ENCODE measurements at regions not wholly inside any gene's neighbourhood (a gene's known extent, or its start where the extent isn't known, plus 50 kb on each side); places are given as distances from the start of the nearest gene placed in this dataset.

DNA sequence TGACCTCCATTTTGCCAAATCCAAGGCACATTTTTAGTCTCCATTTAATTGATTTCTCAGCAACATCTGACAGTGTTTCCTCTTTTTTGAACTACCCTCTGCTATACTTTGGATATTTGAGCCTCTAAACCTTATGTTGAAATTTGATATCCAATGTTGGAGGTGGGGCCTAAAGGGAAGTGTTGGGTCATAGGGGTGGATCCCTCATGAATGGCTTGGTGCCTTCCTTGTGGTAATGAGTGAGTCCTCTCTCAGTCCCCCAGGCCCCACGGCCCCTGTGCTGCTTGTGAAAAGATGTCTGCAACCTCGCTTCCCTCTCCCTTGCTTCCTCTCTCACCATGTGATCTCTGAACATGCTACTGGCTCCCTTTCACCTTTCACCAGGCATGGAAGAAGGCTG, 96.8 kb upstream of the DGKB start:
- no peaks in the 10 kb centered on the region for H3K4me1 ChIP-seq
- no peak overlapping the region for H3K27ac ChIP-seq
- no peaks in the 10 kb centered on the region for H3K9me3 ChIP-seq
- TF ChIP-seq, protein P1, sequence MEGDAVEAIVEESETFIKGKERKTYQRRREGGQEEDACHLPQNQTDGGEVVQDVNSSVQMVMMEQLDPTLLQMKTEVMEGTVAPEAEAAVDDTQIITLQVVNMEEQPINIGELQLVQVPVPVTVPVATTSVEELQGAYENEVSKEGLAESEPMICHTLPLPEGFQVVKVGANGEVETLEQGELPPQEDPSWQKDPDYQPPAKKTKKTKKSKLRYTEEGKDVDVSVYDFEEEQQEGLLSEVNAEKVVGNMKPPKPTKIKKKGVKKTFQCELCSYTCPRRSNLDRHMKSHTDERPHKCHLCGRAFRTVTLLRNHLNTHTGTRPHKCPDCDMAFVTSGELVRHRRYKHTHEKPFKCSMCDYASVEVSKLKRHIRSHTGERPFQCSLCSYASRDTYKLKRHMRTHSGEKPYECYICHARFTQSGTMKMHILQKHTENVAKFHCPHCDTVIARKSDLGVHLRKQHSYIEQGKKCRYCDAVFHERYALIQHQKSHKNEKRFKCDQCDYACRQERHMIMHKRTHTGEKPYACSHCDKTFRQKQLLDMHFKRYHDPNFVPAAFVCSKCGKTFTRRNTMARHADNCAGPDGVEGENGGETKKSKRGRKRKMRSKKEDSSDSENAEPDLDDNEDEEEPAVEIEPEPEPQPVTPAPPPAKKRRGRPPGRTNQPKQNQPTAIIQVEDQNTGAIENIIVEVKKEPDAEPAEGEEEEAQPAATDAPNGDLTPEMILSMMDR (IDR thresholded peaks at IDR 0.05), result no peak
- no peak for TF ChIP-seq POLR2A (IDR thresholded peaks at IDR 0.05)
- no peak for TF ChIP-seq POLR2AphosphoS5 (IDR thresholded peaks at IDR 0.05)
- TF ChIP-seq EP300 (IDR thresholded peaks at IDR 0.05), result no peak
- DNase-seq, result no peak
- intact Hi-C loops (cut with DNase I; ENCODE audit: low total_unique reads), result no loop called here
- no peak overlapping the region for H3K4me3 ChIP-seq
- no peaks in the 10 kb centered on the region for H3K27me3 ChIP-seq
- WGBS, 5 donors, result 69 to 83% (median 71%) methylated on average over 2 of the region's 2 CpGs
- H3K36me3 ChIP-seq, result no peaks in the 10 kb centered on the region

DNA sequence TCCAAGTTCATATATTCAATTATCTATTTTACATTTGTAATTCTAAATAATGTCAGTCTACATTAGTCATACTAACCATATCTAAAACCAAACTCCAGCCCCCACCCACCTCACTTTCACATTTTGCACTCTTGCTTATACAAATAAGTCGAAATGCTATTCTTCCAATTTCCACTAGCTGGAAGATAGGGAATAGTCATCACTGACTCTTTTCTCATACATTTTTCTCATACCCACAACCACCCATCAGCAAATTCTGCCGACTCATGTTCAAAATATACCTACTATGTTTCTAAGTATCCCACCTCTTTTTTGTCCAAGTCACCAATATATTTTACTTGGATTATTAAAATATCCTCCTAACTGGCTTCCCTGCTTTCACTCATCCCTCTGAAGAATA, 93.2 kb upstream of the DGKB start:
- H3K27me3 ChIP-seq, result no peaks in the 10 kb centered on the region
- H3K4me1 ChIP-seq, result no peaks in the 10 kb centered on the region
- no peak overlapping the region for H3K27ac ChIP-seq
- no peak for TF ChIP-seq POLR2A (IDR thresholded peaks at IDR 0.05)
- TF ChIP-seq, protein P1 (IDR thresholded peaks at IDR 0.05), result no peak
- no peak for TF ChIP-seq POLR2AphosphoS5 (IDR thresholded peaks at IDR 0.05)
- TF ChIP-seq EP300 (IDR thresholded peaks at IDR 0.05), result no peak
- intact Hi-C loops (cut with DNase I; ENCODE audit: low total_unique reads), result no loop called here
- H3K9me3 ChIP-seq, result no peaks in the 10 kb centered on the region
- WGBS, 5 donors, result 60 to 88% (median 80%) methylated on average over 2 of the region's 2 CpGs
- DNase-seq, result no peak
- H3K36me3 ChIP-seq, result no peaks in the 10 kb centered on the region
- no peak overlapping the region for H3K4me3 ChIP-seq

DNA sequence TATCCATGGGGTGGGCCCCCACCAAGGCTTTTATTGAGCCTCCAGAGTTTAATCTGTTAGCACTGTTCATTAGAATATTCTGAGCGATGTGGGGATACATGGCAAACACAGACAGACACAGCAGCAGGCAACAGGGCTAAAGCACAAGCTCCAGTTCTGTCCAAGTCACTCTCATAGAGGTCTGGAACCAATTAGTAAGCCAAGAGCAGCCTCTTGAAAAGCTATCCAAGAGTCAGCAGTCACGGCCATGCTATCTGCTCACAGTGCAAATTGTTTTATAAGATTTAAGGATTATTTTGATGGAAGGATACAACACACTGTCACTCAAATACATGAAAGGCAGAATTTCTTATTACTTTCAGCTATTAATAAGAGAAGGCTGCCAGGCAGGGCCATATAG, 86.4 kb upstream of the DGKB start:
- H3K27me3 ChIP-seq, result no peaks in the 10 kb centered on the region
- no peaks in the 10 kb centered on the region for H3K4me1 ChIP-seq
- H3K27ac ChIP-seq, result no peak overlapping the region
- intact Hi-C loops (cut with DNase I; ENCODE audit: low total_unique reads), result no loop called here
- H3K9me3 ChIP-seq, result no peaks in the 10 kb centered on the region
- WGBS, 5 donors, result 76 to 84% (median 78%) methylated on average over 2 of the region's 2 CpGs
- DNase-seq, result no peak
- no peak for TF ChIP-seq EP300 (IDR thresholded peaks at IDR 0.05)
- no peak for TF ChIP-seq POLR2A (IDR thresholded peaks at IDR 0.05)
- TF ChIP-seq, protein P1 (IDR thresholded peaks at IDR 0.05), result no peak
- no peak for TF ChIP-seq POLR2AphosphoS5 (IDR thresholded peaks at IDR 0.05)
- H3K4me3 ChIP-seq, result no peak overlapping the region
- H3K36me3 ChIP-seq, result no peaks in the 10 kb centered on the region

DNA sequence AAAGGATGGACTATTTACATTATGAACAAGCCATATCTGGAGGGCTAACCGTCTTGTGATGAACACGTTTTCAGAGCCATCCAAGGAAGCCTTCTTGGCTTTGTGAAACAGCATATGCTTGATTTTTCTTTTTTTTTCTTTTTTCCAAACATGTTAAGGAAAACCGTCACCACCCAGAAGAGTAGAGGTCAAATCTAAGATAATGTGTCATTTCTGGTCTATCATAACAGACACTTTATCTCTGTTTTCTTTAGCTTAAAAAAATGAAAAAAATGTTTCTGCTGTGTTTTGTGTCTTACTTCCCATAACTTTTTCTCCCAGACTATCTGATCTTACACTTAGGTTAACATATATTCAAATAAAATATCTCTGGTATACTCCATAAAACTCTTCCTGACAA, 76.1 kb upstream of the DGKB start:
- intact Hi-C loops (cut with DNase I; ENCODE audit: low total_unique reads), result no loop called here
- TF ChIP-seq POLR2A (IDR thresholded peaks at IDR 0.05) (no peak), POLR2AphosphoS5 (IDR thresholded peaks at IDR 0.05) (no peak), EP300 (IDR thresholded peaks at IDR 0.05) (no peak)
- TF ChIP-seq, protein P1 (IDR thresholded peaks at IDR 0.05), result no peak
- Histone ChIP-seq H3K36me3 (no peaks in the 10 kb centered on the region), H3K9me3 (peaks cover 0 to 8% (median 4%) of the 10 kb centered on the region in 4 donors), H3K4me3 (no peak overlapping the region), H3K4me1 (no peaks in the 10 kb centered on the region), H3K27ac (no peak overlapping the region), H3K27me3 (no peaks in the 10 kb centered on the region)
- WGBS, 5 donors, result 49 to 67% (median 64%) methylated on average over 3 of the region's 3 CpGs
- DNase-seq, result no peak
